Karpas-422 (cell line): ENCODE measurements at regions not wholly inside any gene's neighbourhood (a gene's known extent, or its start where the extent isn't known, plus 50 kb on each side); places are given as distances from the start of the nearest gene placed in this dataset.

Source experiments
- DNase-seq: peaks from one replicate; pipeline ENCODE4 v3.0.0-alpha.2; 2015
- H2AFZ ChIP-seq: fragments of 200-600 bp; sonication (generic); 2 replicates; pipeline ENCODE4 v1.6.1; 2014; ENCODE audit warnings: antibody characterized with exemption, low read length, mixed read lengths
- H3K27ac ChIP-seq: fragments of 200-600 bp; sonication (generic); 2 replicates; pipeline ENCODE4 v1.5.1; 2014; ENCODE audit warnings: mild to moderate bottlenecking, low read length, moderate library complexity
- H3K27me3 ChIP-seq: fragments of 200-600 bp; sonication (generic); 2 replicates; pipeline ENCODE4 v1.6.1; 2014; ENCODE audit warnings: low read length, mixed read lengths
- H3K36me3 ChIP-seq: fragments of 200-600 bp; sonication (generic); 2 replicates; pipeline ENCODE4 v1.6.1; 2014; ENCODE audit warnings: low read length, mixed read lengths; ENCODE audit not compliant: insufficient read depth
- H3K4me1 ChIP-seq: fragments of 200-600 bp; sonication (generic); 2 replicates; pipeline ENCODE4 v1.6.1; 2014; ENCODE audit warnings: mild to moderate bottlenecking, low read length, mixed read lengths
- H3K4me2 ChIP-seq: fragments of 200-600 bp; sonication (generic); 2 replicates; pipeline ENCODE4 v1.6.1; 2014; ENCODE audit warnings: low read length, low read depth, mild to moderate bottlenecking; ENCODE audit not compliant: poor library complexity, severe bottlenecking
- H3K4me3 ChIP-seq: fragments of 200-600 bp; sonication (generic); 2 replicates; pipeline ENCODE4 v1.5.1; 2014; ENCODE audit warnings: mild to moderate bottlenecking, antibody characterized with exemption, low read length, mixed read lengths
- H3K79me2 ChIP-seq: fragments of 200-600 bp; sonication (generic); 2 replicates; pipeline ENCODE4 v1.6.1; 2014; ENCODE audit warnings: mild to moderate bottlenecking, low read length, mixed read lengths
- H3K9ac ChIP-seq: fragments of 200-600 bp; sonication (generic); 2 replicates; pipeline ENCODE4 v1.6.0; 2014; ENCODE audit warnings: low read length
- H3K9me2 ChIP-seq: fragments of 200-600 bp; sonication (generic), shearing (Covaris generic); replicated peaks from 2 replicates; pipeline ENCODE4 v1.6.0; 2014; ENCODE audit warnings: mild to moderate bottlenecking, low read length, moderate library complexity; ENCODE audit not compliant: insufficient read depth
- H3K9me3 ChIP-seq: fragments of 300-700, 200-600 bp; sonication (generic); 2 replicates; pipeline ENCODE4 v1.6.1; 2014; ENCODE audit warnings: low read length, mixed read lengths
- H4K20me1 ChIP-seq: fragments of 200-600 bp; sonication (generic); 2 replicates; pipeline ENCODE4 v1.6.1; 2014; ENCODE audit warnings: mild to moderate bottlenecking, antibody characterized with exemption, low read length, low read depth; ENCODE audit not compliant: insufficient read depth

DNA sequence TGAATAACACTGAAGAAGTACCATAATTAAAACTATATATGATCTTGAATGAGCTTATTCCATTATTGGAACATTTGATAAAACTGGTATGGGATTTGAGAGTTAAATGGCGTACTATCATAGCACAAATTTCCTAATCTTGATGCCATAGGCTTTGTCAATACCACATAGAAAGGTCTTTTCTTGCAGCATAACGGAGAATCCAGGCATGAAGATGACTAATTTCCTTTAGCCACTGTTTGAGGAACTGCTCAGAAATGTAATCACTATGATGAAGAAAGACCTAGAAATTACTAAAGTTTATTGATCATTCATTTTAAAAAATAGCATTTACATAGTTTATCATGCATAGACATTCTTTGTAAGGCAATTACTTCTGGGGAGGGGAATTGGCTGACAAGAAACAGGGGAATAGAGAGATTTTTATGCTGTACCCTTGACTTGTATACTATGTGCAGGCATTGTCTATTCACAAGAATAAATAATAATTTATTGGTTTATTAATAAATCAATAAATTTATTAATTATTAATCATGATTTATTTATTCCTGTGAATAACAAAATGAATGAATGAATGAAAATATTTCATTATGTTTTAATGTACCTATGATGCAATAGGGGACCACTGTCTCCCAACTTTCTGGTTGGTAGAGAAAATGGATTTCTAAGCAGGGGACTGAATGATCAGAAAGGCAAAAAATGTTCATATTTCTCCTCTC is 2676.6 kb downstream of the PCDH9 start:
- Histone ChIP-seq H4K20me1 (no peaks in the 10 kb centered on the region), H3K9ac (no peak overlapping the region), H3K27me3 (no peaks in the 10 kb centered on the region), H3K4me3 (no peak overlapping the region), H3K9me2 (no peaks in the 10 kb centered on the region), H3K9me3 (peaks cover 3% of the 10 kb centered on the region; the same call in 1 of the 2 replicates), H3K79me2 (no peaks in the 10 kb centered on the region), H3K36me3 (no peaks in the 10 kb centered on the region), H3K27ac (no peak overlapping the region), H2AFZ (peak overlapping the region; percentile 87; the same call in 1 of the 2 replicates), H3K4me2 (no peak overlapping the region), H3K4me1 (no peaks in the 10 kb centered on the region)
- no peak for DNase-seq

DNA sequence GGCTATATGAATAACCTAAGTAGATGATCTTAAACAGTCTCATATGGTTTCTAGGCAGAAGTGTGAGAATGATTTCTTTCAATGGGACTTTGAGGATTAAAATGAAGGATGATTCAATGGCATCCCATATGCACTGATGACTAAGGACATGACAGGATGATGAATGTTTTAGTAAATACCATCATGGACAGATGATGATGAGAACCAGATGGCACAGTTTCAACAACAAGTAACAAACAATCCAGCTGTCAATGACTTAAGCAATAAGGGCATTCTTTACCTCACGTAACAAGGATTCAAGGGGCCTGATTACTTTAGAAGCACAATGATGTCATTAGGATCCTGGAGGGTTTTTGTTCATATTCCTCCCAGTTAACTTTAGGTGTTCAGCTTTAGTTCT is 2678.4 kb downstream of the PCDH9 start:
- Histone ChIP-seq H3K36me3 (no peaks in the 10 kb centered on the region), H3K27me3 (no peaks in the 10 kb centered on the region), H2AFZ (no peak overlapping the region), H3K4me3 (no peak overlapping the region), H3K9me2 (no peaks in the 10 kb centered on the region), H3K27ac (no peak overlapping the region), H4K20me1 (no peaks in the 10 kb centered on the region), H3K79me2 (no peaks in the 10 kb centered on the region), H3K9ac (no peak overlapping the region), H3K9me3 (peaks cover 3% of the 10 kb centered on the region; the same call in 1 of the 2 replicates), H3K4me2 (no peak overlapping the region), H3K4me1 (no peaks in the 10 kb centered on the region)
- no peak for DNase-seq

- no peak overlapping the region for H3K4me2 ChIP-seq
- no peak overlapping the region for H3K4me3 ChIP-seq
- no peak overlapping the region for H3K9ac ChIP-seq
- no peak overlapping the region for H2AFZ ChIP-seq
- H3K27ac ChIP-seq = no peak overlapping the region
- DNase-seq = no peak
- H4K20me1 ChIP-seq = no peaks in the 10 kb centered on the region
- H3K27me3 ChIP-seq = no peaks in the 10 kb centered on the region
- no peaks in the 10 kb centered on the region for H3K4me1 ChIP-seq
- H3K9me2 ChIP-seq = no peaks in the 10 kb centered on the region
- peaks cover 3% of the 10 kb centered on the region; the same call in 1 of the 2 replicates for H3K9me3 ChIP-seq
- no peaks in the 10 kb centered on the region for H3K36me3 ChIP-seq
- no peaks in the 10 kb centered on the region for H3K79me2 ChIP-seq
Measured at GRCh38 chr13:64546371-64546770, 2683.8 kb downstream of the PCDH9 start.

DNA sequence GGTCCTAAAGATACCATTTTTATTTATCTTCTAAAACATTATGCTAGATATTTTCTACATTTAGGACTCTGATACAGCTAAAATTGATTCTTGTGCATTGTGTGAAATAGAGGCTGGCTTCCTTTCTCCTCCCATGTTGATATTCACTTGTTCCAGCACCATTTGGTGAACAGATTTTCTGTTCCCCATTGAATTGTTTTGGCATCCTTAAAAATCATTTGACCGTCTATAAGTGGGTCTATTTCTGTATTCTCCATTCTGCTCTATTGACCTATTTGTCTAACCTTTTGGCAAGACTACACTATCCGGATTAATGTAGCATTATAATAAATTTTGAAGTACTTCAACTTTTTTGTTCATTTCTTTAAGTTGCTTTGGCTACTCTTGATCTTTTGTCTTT is 2689.2 kb downstream of the PCDH9 start:
- Histone ChIP-seq H4K20me1 (no peaks in the 10 kb centered on the region), H3K9me2 (no peaks in the 10 kb centered on the region), H3K9me3 (no peaks in the 10 kb centered on the region), H3K27me3 (no peaks in the 10 kb centered on the region), H3K27ac (no peak overlapping the region), H3K36me3 (no peaks in the 10 kb centered on the region), H3K9ac (no peak overlapping the region), H3K4me2 (no peak overlapping the region), H3K79me2 (no peaks in the 10 kb centered on the region), H2AFZ (peak overlapping the region; percentile 60; the same call in 1 of the 2 replicates), H3K4me1 (no peaks in the 10 kb centered on the region), H3K4me3 (no peak overlapping the region)
- no peak for DNase-seq

- H3K79me2 ChIP-seq = no peaks in the 10 kb centered on the region
- no peaks in the 10 kb centered on the region for H3K27me3 ChIP-seq
- H3K4me2 ChIP-seq = no peak overlapping the region
- no peak for DNase-seq
- no peaks in the 10 kb centered on the region for H3K4me1 ChIP-seq
- H3K36me3 ChIP-seq = no peaks in the 10 kb centered on the region
- peak overlapping the region; percentile 60; the same call in 1 of the 2 replicates for H2AFZ ChIP-seq
- H3K4me3 ChIP-seq = no peak overlapping the region
- H3K27ac ChIP-seq = no peak overlapping the region
- no peaks in the 10 kb centered on the region for H3K9me2 ChIP-seq
- H4K20me1 ChIP-seq = no peaks in the 10 kb centered on the region
- H3K9me3 ChIP-seq = no peaks in the 10 kb centered on the region
- H3K9ac ChIP-seq = no peak overlapping the region
Measured at GRCh38 chr13:64540468-64540867, 2689.7 kb downstream of the PCDH9 start.

DNA sequence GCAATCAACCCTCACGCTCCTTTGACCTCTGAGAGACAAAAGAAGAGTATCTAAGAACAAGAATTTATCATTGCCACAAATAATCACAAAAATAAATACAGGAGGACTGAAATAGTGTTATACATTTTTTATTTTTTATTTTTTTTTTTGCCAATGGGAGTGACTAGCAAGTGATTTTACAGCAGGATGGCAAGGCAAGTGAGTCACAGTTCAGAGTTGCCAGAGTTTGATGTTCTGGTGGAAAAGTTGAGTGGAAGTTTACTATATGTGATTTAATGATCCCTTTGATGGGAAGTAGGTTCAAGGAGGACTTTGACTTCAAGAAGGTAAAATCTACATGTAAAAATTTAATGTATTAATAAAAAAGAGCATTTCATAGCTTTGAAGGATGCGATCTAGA is 2691.4 kb downstream of the PCDH9 start:
- Histone ChIP-seq H3K27ac (no peak overlapping the region), H3K9me2 (no peaks in the 10 kb centered on the region), H3K9me3 (no peaks in the 10 kb centered on the region), H3K9ac (no peak overlapping the region), H3K4me3 (no peak overlapping the region), H3K4me2 (no peak overlapping the region), H3K27me3 (no peaks in the 10 kb centered on the region), H3K4me1 (no peaks in the 10 kb centered on the region), H3K36me3 (no peaks in the 10 kb centered on the region), H2AFZ (no peak overlapping the region), H4K20me1 (no peaks in the 10 kb centered on the region), H3K79me2 (no peaks in the 10 kb centered on the region)
- DNase-seq = no peak

DNA sequence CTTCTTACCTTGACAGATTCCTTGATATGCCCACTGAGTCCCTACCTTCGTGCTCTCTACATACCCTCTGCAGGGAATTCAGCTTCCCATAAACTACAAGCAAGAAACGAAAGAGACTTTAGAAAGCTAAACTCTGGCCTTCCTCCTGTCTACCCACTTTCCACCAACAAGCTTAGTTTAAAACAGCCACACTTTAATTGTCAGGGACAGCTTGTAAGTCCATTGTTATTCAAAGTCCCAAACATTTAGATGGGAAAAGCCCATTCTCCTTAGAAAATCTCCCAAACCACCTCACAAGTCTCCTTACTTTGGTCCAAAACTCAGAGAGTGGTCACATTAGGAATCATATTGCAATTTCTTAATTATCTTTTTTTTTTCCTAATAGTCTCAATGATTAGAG is 2695.8 kb downstream of the PCDH9 start:
- Histone ChIP-seq H3K9ac (no peak overlapping the region), H3K9me2 (no peaks in the 10 kb centered on the region), H3K4me1 (no peaks in the 10 kb centered on the region), H3K9me3 (no peaks in the 10 kb centered on the region), H3K27ac (no peak overlapping the region), H3K36me3 (no peaks in the 10 kb centered on the region), H3K4me3 (no peak overlapping the region), H3K79me2 (no peaks in the 10 kb centered on the region), H3K4me2 (no peak overlapping the region), H2AFZ (0 out of 2 replicates have a peak overlapping the region, but pooled peaks have one; percentile 38), H3K27me3 (no peaks in the 10 kb centered on the region), H4K20me1 (no peaks in the 10 kb centered on the region)
- no peak for DNase-seq

- H4K20me1 ChIP-seq = no peaks in the 10 kb centered on the region
- H3K27me3 ChIP-seq = no peaks in the 10 kb centered on the region
- 0 out of 2 replicates have a peak overlapping the region, but pooled peaks have one; percentile 24 for H2AFZ ChIP-seq
- DNase-seq = no peak
- H3K27ac ChIP-seq = no peak overlapping the region
- H3K4me2 ChIP-seq = no peak overlapping the region
- H3K4me3 ChIP-seq = no peak overlapping the region
- peaks cover 3% of the 10 kb centered on the region; the same call in 1 of the 2 replicates for H3K4me1 ChIP-seq
- peaks cover 1% of the 10 kb centered on the region; the same call in 1 of the 2 replicates for H3K9me3 ChIP-seq
- H3K79me2 ChIP-seq = no peaks in the 10 kb centered on the region
- no peaks in the 10 kb centered on the region for H3K36me3 ChIP-seq
- no peak overlapping the region for H3K9ac ChIP-seq
- H3K9me2 ChIP-seq = no peaks in the 10 kb centered on the region
Measured at GRCh38 chr13:64531400-64531799, 2698.7 kb downstream of the PCDH9 start.
